Activated B cell treated with CpG ODN at 0.5 μM for 24 hours (primary cell): ENCODE measurements at regions not wholly inside any gene's neighbourhood (a gene's known extent, or its start where the extent isn't known, plus 50 kb on each side); places are given as distances from the start of the nearest gene placed in this dataset.

Experiments
- ATAC-seq: fragments of 200-7000 bp; cut with Tn5 transposase; one replicate; pipeline ENCODE4 v1.10.0; 2021; ENCODE audit warnings: low read depth, mild to moderate bottlenecking, moderate library complexity
- CTCF ChIA-PET: fragments of 350-600 bp; sonication (Branson Sonifier 250); formaldehyde crosslinking; loops from one replicate; lab custom pipeline; 2021; ENCODE audit warnings: antibody characterized with exemption; lab: Charles Lee
- POLR2A ChIA-PET: fragments of 350-600 bp; sonication (Branson Sonifier 250); formaldehyde crosslinking; loops from one replicate; lab custom pipeline; 2021; ENCODE audit warnings: antibody characterized with exemption; lab: Charles Lee
- DNase-seq: peaks from one replicate; pipeline ENCODE4 v3.0.0; 2022
- H3K27ac Mint-ChIP-seq: one replicate; pipeline ENCODE4 v1.8.0; 2020; ENCODE audit warnings: mixed read lengths
- H3K27me3 Mint-ChIP-seq: one replicate; pipeline ENCODE4 v1.8.0; 2021; ENCODE audit warnings: mixed read lengths
- H3K36me3 Mint-ChIP-seq: one replicate; pipeline ENCODE4 v1.8.0; 2021; ENCODE audit warnings: low read depth, mixed read lengths
- H3K4me1 Mint-ChIP-seq: one replicate; pipeline ENCODE4 v1.8.0; 2021; ENCODE audit warnings: mixed read lengths
- H3K4me3 Mint-ChIP-seq: one replicate; pipeline ENCODE4 v1.8.0; 2020; ENCODE audit warnings: mild to moderate bottlenecking, mixed read lengths
- H3K9me3 Mint-ChIP-seq: one replicate; pipeline ENCODE4 v1.8.0; 2020; ENCODE audit warnings: mixed read lengths
- CTCF ChIP-seq: fragments of 200-600 bp; IDR thresholded peaks from one replicate; pipeline ENCODE4 v1.8.0; 2022; ENCODE audit warnings: antibody characterized with exemption, mild to moderate bottlenecking
- intact Hi-C: fragments of 100-400 bp; cut with micrococcal nuclease; formaldehyde crosslinking; loops from one replicate; pipeline ENCODE4 v1.15.1; 2024

- ChIA-PET POLR2A (no interaction called here), CTCF (no interaction called here)
- TF ChIP-seq CTCF = no peak
- ATAC-seq = no peak
- H3K27ac Mint-ChIP-seq = no peak overlapping the region
- H3K4me1 Mint-ChIP-seq = no peaks in the 10 kb centered on the region
- no peaks in the 10 kb centered on the region for H3K9me3 Mint-ChIP-seq
- no peaks in the 10 kb centered on the region for H3K36me3 Mint-ChIP-seq
- no peaks in the 10 kb centered on the region for H3K27me3 Mint-ChIP-seq
- H3K4me3 Mint-ChIP-seq = no peak overlapping the region
- DNase-seq = no peak
- intact Hi-C loops = no loop called here
Measured at GRCh38 chr5:82670692-82671091, 392.5 kb upstream of the RPS23 start.

- ChIA-PET POLR2A (no interaction called here), CTCF (no interaction called here)
- ATAC-seq (no peak), DNase-seq (no peak)
- intact Hi-C loops = no loop called here
- no peaks in the 10 kb centered on the region for H3K9me3 Mint-ChIP-seq
- H3K36me3 Mint-ChIP-seq = no peaks in the 10 kb centered on the region
- H3K27ac Mint-ChIP-seq = no peak overlapping the region
- H3K27me3 Mint-ChIP-seq = no peaks in the 10 kb centered on the region
- H3K4me1 Mint-ChIP-seq = no peaks in the 10 kb centered on the region
- H3K4me3 Mint-ChIP-seq = no peak overlapping the region
- TF ChIP-seq CTCF = no peak
Measured at GRCh38 chr5:82669720-82670119, 391.6 kb upstream of the RPS23 start.

- DNase-seq = no peak
- no peaks in the 10 kb centered on the region for H3K27me3 Mint-ChIP-seq
- H3K9me3 Mint-ChIP-seq = no peaks in the 10 kb centered on the region
- no peak for ATAC-seq
- ChIA-PET CTCF (no interaction called here), POLR2A (no interaction called here)
- H3K4me1 Mint-ChIP-seq = no peaks in the 10 kb centered on the region
- no peak for TF ChIP-seq CTCF
- no peak overlapping the region for H3K27ac Mint-ChIP-seq
- intact Hi-C loops = no loop called here
- H3K36me3 Mint-ChIP-seq = no peaks in the 10 kb centered on the region
- H3K4me3 Mint-ChIP-seq = no peak overlapping the region
Measured at GRCh38 chr5:82666312-82666711, 388.2 kb upstream of the RPS23 start.

- ATAC-seq = no peak
- H3K27ac Mint-ChIP-seq = no peak overlapping the region
- DNase-seq = no peak
- intact Hi-C loops = no loop called here
- no peaks in the 10 kb centered on the region for H3K27me3 Mint-ChIP-seq
- H3K4me3 Mint-ChIP-seq = no peak overlapping the region
- no peaks in the 10 kb centered on the region for H3K36me3 Mint-ChIP-seq
- no peaks in the 10 kb centered on the region for H3K4me1 Mint-ChIP-seq
- CTCF ChIA-PET = no interaction called here
- no peak for TF ChIP-seq CTCF
- H3K9me3 Mint-ChIP-seq = no peaks in the 10 kb centered on the region
- POLR2A ChIA-PET = no interaction called here
Measured at GRCh38 chr5:82664732-82665131, 386.6 kb upstream of the RPS23 start.

GRCh38 chr5:82663225-82663624, 385.1 kb upstream of the RPS23 start:
- CTCF ChIA-PET = no interaction called here
- TF ChIP-seq CTCF = no peak
- H3K27me3 Mint-ChIP-seq = no peaks in the 10 kb centered on the region
- no peak overlapping the region for H3K27ac Mint-ChIP-seq
- no peak for DNase-seq
- H3K4me3 Mint-ChIP-seq = no peak overlapping the region
- intact Hi-C loops = no loop called here
- POLR2A ChIA-PET = no interaction called here
- H3K9me3 Mint-ChIP-seq = no peaks in the 10 kb centered on the region
- no peak for ATAC-seq
- H3K4me1 Mint-ChIP-seq = no peaks in the 10 kb centered on the region
- no peaks in the 10 kb centered on the region for H3K36me3 Mint-ChIP-seq
